ENCODE measurements at regions not wholly inside any gene's neighbourhood (a gene's known extent, or its start where the extent isn't known, plus 50 kb on each side); places are given as distances from the start of the nearest gene placed in this dataset.

GRCh38 chr9:11199335-11199734 lies 586.5 kb upstream of the PTPRD start:
- Histone ChIP-seq H3K4me3 (ENCODE audit: low read depth, low read length) (no peak overlapping the region), H3K27me3 (replicated peaks) (no peaks in the 10 kb centered on the region), H3K36me3 (replicated peaks) (no peaks in the 10 kb centered on the region), H3K27ac (no peak overlapping the region)
- DNase-seq: no peak
- no peak for TF ChIP-seq CTCF (IDR thresholded peaks at IDR 0.05; ENCODE audit: low read depth, low read length, missing control alignments)
- in situ Hi-C loops (cut with HindIII; ENCODE audit: low pct_ligation_motif_present, low sequenced_read_pairs): no loop called here

- no peak overlapping the region for H3K27ac ChIP-seq
- H3K36me3 ChIP-seq (replicated peaks): no peaks in the 10 kb centered on the region
- H3K27me3 ChIP-seq (replicated peaks): no peaks in the 10 kb centered on the region
- H3K4me3 ChIP-seq (ENCODE audit: low read depth, low read length): no peak overlapping the region
- no peak for DNase-seq
- in situ Hi-C loops (cut with HindIII; ENCODE audit: low pct_ligation_motif_present, low sequenced_read_pairs): no loop called here
- no peak for TF ChIP-seq CTCF (IDR thresholded peaks at IDR 0.05; ENCODE audit: low read depth, low read length, missing control alignments)
Measured at GRCh38 chr9:11204521-11204920, 591.7 kb upstream of the PTPRD start.

- no peak for TF ChIP-seq CTCF (IDR thresholded peaks at IDR 0.05; ENCODE audit: low read depth, low read length, missing control alignments)
- Histone ChIP-seq H3K27me3 (replicated peaks) (no peaks in the 10 kb centered on the region), H3K27ac (no peak overlapping the region), H3K4me3 (ENCODE audit: low read depth, low read length) (no peak overlapping the region), H3K36me3 (replicated peaks) (no peaks in the 10 kb centered on the region)
- no peak for DNase-seq
- in situ Hi-C loops (cut with HindIII; ENCODE audit: low pct_ligation_motif_present, low sequenced_read_pairs): no loop called here
Measured at GRCh38 chr9:11206925-11207324, 594.1 kb upstream of the PTPRD start.

GRCh38 chr9:11233696-11234095 lies 620.9 kb upstream of the PTPRD start:
- TF ChIP-seq CTCF (IDR thresholded peaks at IDR 0.05; ENCODE audit: low read depth, low read length, missing control alignments): no peak
- H3K27me3 ChIP-seq (replicated peaks): no peaks in the 10 kb centered on the region
- in situ Hi-C loops (cut with HindIII; ENCODE audit: low pct_ligation_motif_present, low sequenced_read_pairs): no loop called here

GRCh38 chr9:11235061-11235460 lies 622.3 kb upstream of the PTPRD start:
- in situ Hi-C loops (cut with HindIII; ENCODE audit: low pct_ligation_motif_present, low sequenced_read_pairs): no loop called here
- no peaks in the 10 kb centered on the region for H3K27me3 ChIP-seq (replicated peaks)

More at GRCh38 chr9:11233696-11234095, 620.9 kb upstream of the PTPRD start:
- no peak for DNase-seq
- Histone ChIP-seq H3K36me3 (replicated peaks) (no peaks in the 10 kb centered on the region), H3K27ac (no peak overlapping the region), H3K4me3 (ENCODE audit: low read depth, low read length) (no peak overlapping the region)

More at GRCh38 chr9:11235061-11235460, 622.3 kb upstream of the PTPRD start:
- Histone ChIP-seq H3K36me3 (replicated peaks) (no peaks in the 10 kb centered on the region), H3K4me3 (ENCODE audit: low read depth, low read length) (no peak overlapping the region), H3K27ac (no peak overlapping the region)
- no peak for DNase-seq
- TF ChIP-seq CTCF (IDR thresholded peaks at IDR 0.05; ENCODE audit: low read depth, low read length, missing control alignments): no peak
